C4-2B (cell line): ENCODE measurements at regions not wholly inside any gene's neighbourhood (a gene's known extent, or its start where the extent isn't known, plus 50 kb on each side); places are given as distances from the start of the nearest gene placed in this dataset.

Source experiments
- CTCF ChIP-seq: fragments of 450-650 bp; conservative IDR thresholded peaks from 2 replicates; pipeline ENCODE4 v1.5.1; 2017; ENCODE audit warnings: mild to moderate bottlenecking
- ZFX ChIP-seq: fragments of 450-650 bp; IDR thresholded peaks from 2 replicates; pipeline ENCODE4 v1.6.1; 2017

DNA sequence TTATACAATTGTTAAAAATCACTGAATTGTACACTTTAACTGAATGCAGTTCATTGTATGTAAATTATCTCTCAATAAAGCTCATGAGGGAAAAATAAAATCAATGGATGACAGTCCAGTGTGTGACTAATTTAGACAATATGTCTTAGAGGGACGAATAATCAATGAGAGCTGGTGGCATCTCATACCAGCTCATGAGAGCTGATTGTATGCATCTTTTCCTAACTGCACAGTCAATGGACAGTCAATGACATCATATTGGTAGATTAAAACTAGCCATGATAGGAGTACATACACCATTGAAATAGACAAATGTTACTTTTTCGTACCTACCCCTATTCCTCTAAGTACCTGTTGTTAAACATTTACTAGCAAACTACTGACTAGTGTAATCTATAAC is 946.1 kb downstream of the SQOR start:
- TF ChIP-seq CTCF = no peak
- no peak for TF ChIP-seq ZFX
